NCI-H1417 treated with DMSO at 0.1 percent for 48 hours (cell line): ENCODE measurements at regions not wholly inside any gene's neighbourhood (a gene's known extent, or its start where the extent isn't known, plus 50 kb on each side); places are given as distances from the start of the nearest gene placed in this dataset.
"Not testable (repeated sequence)": the region's sequence is repeated elsewhere in the genome, so short reads cannot be mapped to it uniquely, and the experiment has no call there.

Experiments
- DNase-seq: peaks from one replicate; lab custom pipeline; 2025; lab: John Stamatoyannopoulos, UW

GRCh38 chr3:182404031-182404430 is 389.3 kb upstream of the ATP11B start:
- DNase-seq = no peak

GRCh38 chr3:182405759-182406158 is 387.5 kb upstream of the ATP11B start:
- no peak for DNase-seq

- DNase-seq = no peak
Measured at GRCh38 chr3:182406786-182407185, 386.5 kb upstream of the ATP11B start.

GRCh38 chr3:182410051-182410450 is 383.3 kb upstream of the ATP11B start:
- no peak for DNase-seq

- no peak for DNase-seq
Measured at GRCh38 chr3:182412066-182412465, 381.2 kb upstream of the ATP11B start.

GRCh38 chr3:182413061-182413460 is 380.2 kb upstream of the ATP11B start:
- no peak for DNase-seq

- DNase-seq = no peak
Measured at GRCh38 chr3:182413682-182414081, 379.6 kb upstream of the ATP11B start.

GRCh38 chr3:182414586-182414985 is 378.7 kb upstream of the ATP11B start:
- DNase-seq = no peak

GRCh38 chr3:182420741-182421140 is 372.6 kb upstream of the ATP11B start:
- no peak for DNase-seq

GRCh38 chr3:182424006-182424405 is 369.3 kb upstream of the ATP11B start:
- no peak for DNase-seq

- not testable (repeated sequence) for DNase-seq
Measured at GRCh38 chr3:182425926-182426718, 367.2 kb upstream of the ATP11B start.

GRCh38 chr3:182431972-182432371 is 361.3 kb upstream of the ATP11B start:
- not testable (repeated sequence) for DNase-seq

- no peak for DNase-seq
Measured at GRCh38 chr3:182435860-182436259, 357.4 kb upstream of the ATP11B start.

- DNase-seq = peak; percentile 99
Measured at GRCh38 chr3:182436547-182436946, 356.8 kb upstream of the ATP11B start.

GRCh38 chr3:182438398-182438797 is 354.9 kb upstream of the ATP11B start:
- DNase-seq = peak; percentile 31

- no peak for DNase-seq
Measured at GRCh38 chr3:182440101-182440500, 353.2 kb upstream of the ATP11B start.

- no peak for DNase-seq
Measured at GRCh38 chr3:182445576-182445975, 347.7 kb upstream of the ATP11B start.

- DNase-seq = no peak
Measured at GRCh38 chr3:182450942-182451787, 342.1 kb upstream of the ATP11B start.

GRCh38 chr3:182451871-182452270 is 341.4 kb upstream of the ATP11B start:
- DNase-seq = no peak

- DNase-seq = no peak
Measured at GRCh38 chr3:182455011-182455410, 338.3 kb upstream of the ATP11B start.

GRCh38 chr3:182460303-182460702 is 333.0 kb upstream of the ATP11B start:
- DNase-seq = no peak

- no peak for DNase-seq
Measured at GRCh38 chr3:182462152-182462551, 331.2 kb upstream of the ATP11B start.

- DNase-seq = no peak
Measured at GRCh38 chr3:182464513-182465145, 328.7 kb upstream of the ATP11B start.
